Sigmoid colon (tissue), 4 donors: ENCODE measurements at regions not wholly inside any gene's neighbourhood (a gene's known extent, or its start where the extent isn't known, plus 50 kb on each side); places are given as distances from the start of the nearest gene placed in this dataset.
"Not testable (repeated sequence)": the region's sequence is repeated elsewhere in the genome, so short reads cannot be mapped to it uniquely, and the experiment has no call there.

Experiments
- EP300 ChIP-seq, 4 donors: sonication (generic); formaldehyde crosslinking; IDR thresholded peaks; one replicate each; pipeline ENCODE4 v1.6.1; 2017; ENCODE audit warnings: antibody characterized with exemption in 4 of 4
- POLR2A ChIP-seq, 2 donors: fragments of 450-650 bp; IDR thresholded peaks; one replicate each; pipeline ENCODE4 v1.6.1; 2016; ENCODE audit warnings: antibody characterized with exemption in 2 of 2, mild to moderate bottlenecking in 2 of 2, moderate library complexity in 2 of 2
- POLR2AphosphoS5 ChIP-seq, 4 donors: sonication (generic); formaldehyde crosslinking; IDR thresholded peaks; one replicate each; pipeline ENCODE4 v1.6.1; 2017; ENCODE audit warnings: antibody characterized with exemption in 4 of 4
- TF ChIP-seq, protein P1 (sequence below), 4 experiments: fragments of 450-650 bp in 3 of 4; fragments of 200-600 bp in 1 of 4; IDR thresholded peaks; one replicate each; pipeline ENCODE4 v1.5.1; 2016 to 2019; ENCODE audit warnings: antibody characterized with exemption in 4 of 4, mild to moderate bottlenecking in 3 of 4, moderate library complexity in 2 of 4

DNA sequence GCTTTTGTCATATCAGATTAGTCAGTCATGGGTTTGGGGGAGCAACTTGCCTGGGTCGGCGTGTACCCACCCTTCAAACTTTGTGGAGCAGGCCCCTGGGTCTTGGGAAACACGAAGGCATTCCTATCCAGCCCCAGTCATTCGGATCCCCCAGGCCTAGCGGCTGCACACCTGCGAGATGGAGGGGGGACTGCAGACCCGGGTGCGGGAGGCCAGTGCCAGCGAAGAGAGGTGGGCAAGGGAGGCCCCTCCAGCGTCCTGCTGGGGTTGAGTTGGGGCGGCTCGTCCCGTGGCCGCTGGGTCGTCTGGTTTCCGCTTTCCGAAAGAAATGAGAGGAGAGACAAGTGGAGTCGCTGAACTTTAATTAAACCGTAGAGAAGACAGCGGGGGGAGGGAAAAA lies 112.2 kb upstream of the FOXD4L5 start:
- TF ChIP-seq POLR2AphosphoS5, POLR2A, EP300 (IDR thresholded peaks at IDR 0.05): not testable (repeated sequence)
- TF ChIP-seq, protein P1, sequence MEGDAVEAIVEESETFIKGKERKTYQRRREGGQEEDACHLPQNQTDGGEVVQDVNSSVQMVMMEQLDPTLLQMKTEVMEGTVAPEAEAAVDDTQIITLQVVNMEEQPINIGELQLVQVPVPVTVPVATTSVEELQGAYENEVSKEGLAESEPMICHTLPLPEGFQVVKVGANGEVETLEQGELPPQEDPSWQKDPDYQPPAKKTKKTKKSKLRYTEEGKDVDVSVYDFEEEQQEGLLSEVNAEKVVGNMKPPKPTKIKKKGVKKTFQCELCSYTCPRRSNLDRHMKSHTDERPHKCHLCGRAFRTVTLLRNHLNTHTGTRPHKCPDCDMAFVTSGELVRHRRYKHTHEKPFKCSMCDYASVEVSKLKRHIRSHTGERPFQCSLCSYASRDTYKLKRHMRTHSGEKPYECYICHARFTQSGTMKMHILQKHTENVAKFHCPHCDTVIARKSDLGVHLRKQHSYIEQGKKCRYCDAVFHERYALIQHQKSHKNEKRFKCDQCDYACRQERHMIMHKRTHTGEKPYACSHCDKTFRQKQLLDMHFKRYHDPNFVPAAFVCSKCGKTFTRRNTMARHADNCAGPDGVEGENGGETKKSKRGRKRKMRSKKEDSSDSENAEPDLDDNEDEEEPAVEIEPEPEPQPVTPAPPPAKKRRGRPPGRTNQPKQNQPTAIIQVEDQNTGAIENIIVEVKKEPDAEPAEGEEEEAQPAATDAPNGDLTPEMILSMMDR (IDR thresholded peaks at IDR 0.05) = not testable (repeated sequence)
